Muscle layer of duodenum (tissue), 2 donors: ENCODE measurements at regions not wholly inside any gene's neighbourhood (a gene's known extent, or its start where the extent isn't known, plus 50 kb on each side); places are given as distances from the start of the nearest gene placed in this dataset.
"Not testable (repeated sequence)": the region's sequence is repeated elsewhere in the genome, so short reads cannot be mapped to it uniquely, and the experiment has no call there.

Experiments used
- H3K27ac ChIP-seq: one replicate; pipeline ENCODE4 v1.7.0; 2013; ENCODE audit warnings: mild to moderate bottlenecking, low read length
- H3K27me3 ChIP-seq: one replicate; pipeline ENCODE4 v1.7.0; 2013; ENCODE audit warnings: low read depth, mild to moderate bottlenecking, control low read depth, low read length
- H3K36me3 ChIP-seq, 2 donors: one replicate each; pipeline ENCODE4 v1.7.0; 2013; ENCODE audit warnings: low read length in 2 of 2, control low read depth in 1 of 2, mild to moderate bottlenecking in 1 of 2; ENCODE audit not compliant: insufficient read depth in 2 of 2, control insufficient read depth in 1 of 2
- H3K4me1 ChIP-seq, 2 donors: one replicate each; pipeline ENCODE4 v1.7.0; 2013; ENCODE audit warnings: low read length in 2 of 2, mild to moderate bottlenecking in 2 of 2, control low read depth in 1 of 2, moderate library complexity in 1 of 2; ENCODE audit not compliant: insufficient read depth in 2 of 2, control insufficient read depth in 1 of 2
- H3K4me3 ChIP-seq, 2 donors: one replicate each; pipeline ENCODE4 v1.7.0; 2013; ENCODE audit warnings: low read length in 2 of 2, low read depth in 1 of 2, mild to moderate bottlenecking in 1 of 2
- H3K9me3 ChIP-seq, 2 donors: one replicate each; pipeline ENCODE4 v1.7.0; 2013; ENCODE audit warnings: low read length in 2 of 2, control low read depth in 1 of 2, mild to moderate bottlenecking in 1 of 2; ENCODE audit not compliant: control insufficient read depth in 1 of 2
- donor health status: healthy.

DNA sequence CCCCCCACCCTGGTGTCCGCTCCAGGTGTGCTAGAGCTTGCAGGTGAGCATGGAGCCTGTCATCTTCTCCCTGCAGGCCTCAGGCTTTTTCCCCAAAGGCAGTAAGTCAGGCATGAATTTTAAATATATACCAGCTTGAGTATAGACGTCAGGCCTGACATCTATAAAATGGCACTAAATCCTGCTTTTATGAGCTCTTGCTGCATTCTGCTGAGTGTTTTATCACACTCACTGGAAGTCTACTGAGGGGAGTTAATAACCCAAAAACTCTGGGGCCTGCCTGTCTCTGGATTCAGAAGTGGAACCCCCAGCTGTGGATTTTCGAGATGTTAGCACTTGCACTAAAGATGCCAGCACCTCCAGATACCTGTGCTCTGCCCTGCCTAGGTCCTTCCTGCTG is 133.4 kb upstream of the TOP1 start:
- Histone ChIP-seq H3K9me3 (no peaks in the 10 kb centered on the region), H3K4me3 (no peak overlapping the region), H3K36me3 (no peaks in the 10 kb centered on the region), H3K27ac (no peak overlapping the region), H3K4me1 (peaks cover 0 to 7% of the 10 kb centered on the region in 2 donors), H3K27me3 (no peaks in the 10 kb centered on the region)

DNA sequence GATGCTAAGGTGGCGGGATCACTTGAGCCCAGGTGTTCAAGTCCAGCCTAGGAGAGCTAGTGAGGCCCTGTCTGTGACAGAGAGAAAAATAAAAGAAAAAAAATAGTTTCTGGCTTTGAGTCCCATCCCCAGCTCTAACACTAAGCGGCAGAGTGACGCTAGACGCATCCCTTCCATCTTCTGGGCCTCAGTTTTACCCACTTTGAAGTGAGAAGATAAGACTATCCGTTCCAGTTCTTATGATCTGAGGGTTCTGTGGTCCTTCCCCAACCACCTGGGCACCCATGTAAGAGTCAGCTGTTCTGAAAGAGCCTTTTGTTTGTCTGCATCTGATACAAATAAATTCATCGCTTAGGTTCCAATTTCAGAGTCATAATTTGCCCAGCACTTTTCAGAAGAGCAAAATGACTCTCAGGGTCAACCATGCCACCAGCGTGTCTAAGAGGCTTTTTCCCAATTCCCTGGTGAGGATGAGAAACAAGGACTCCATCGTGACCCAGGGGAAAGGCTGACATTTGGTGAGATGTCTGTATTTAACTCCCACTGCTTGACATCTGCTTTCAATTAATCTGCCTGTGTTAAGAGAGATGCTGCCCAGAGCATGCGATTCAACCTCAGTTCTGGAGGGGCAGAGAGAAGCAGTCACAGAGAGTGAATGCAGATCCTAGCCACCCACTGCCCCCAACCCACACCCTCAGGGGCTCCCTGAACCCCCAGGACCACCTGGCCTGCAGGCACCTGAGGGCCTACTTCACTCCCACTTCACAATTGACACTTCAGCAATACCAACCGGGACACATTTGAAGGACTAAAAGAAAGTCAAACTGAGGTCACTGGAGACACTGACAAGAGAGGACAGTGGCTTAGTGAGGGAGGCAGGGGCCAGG is 131.6 kb upstream of the TOP1 start:
- Histone ChIP-seq H3K27me3 (no peaks in the 10 kb centered on the region), H3K36me3 (no peaks in the 10 kb centered on the region), H3K4me1 (peaks cover 0 to 7% of the 10 kb centered on the region in 2 donors), H3K27ac (no peak overlapping the region), H3K9me3 (no peaks in the 10 kb centered on the region), H3K4me3 (no peak overlapping the region)

- H3K4me3 ChIP-seq: no peak overlapping the region
- no peaks in the 10 kb centered on the region for H3K4me1 ChIP-seq
- H3K36me3 ChIP-seq: no peaks in the 10 kb centered on the region
- H3K27ac ChIP-seq: no peak overlapping the region
- H3K9me3 ChIP-seq: no peaks in the 10 kb centered on the region
- no peaks in the 10 kb centered on the region for H3K27me3 ChIP-seq
Measured at GRCh38 chr20:40899344-40899743, 129.3 kb upstream of the TOP1 start.

GRCh38 chr20:40900666-40901215 is 127.9 kb upstream of the TOP1 start:
- Histone ChIP-seq H3K9me3 (peaks cover 0 to under 1% of the 10 kb centered on the region in 2 donors), H3K36me3 (no peaks in the 10 kb centered on the region), H3K4me1 (no peaks in the 10 kb centered on the region), H3K27ac (no peak overlapping the region), H3K27me3 (no peaks in the 10 kb centered on the region), H3K4me3 (no peak overlapping the region)

DNA sequence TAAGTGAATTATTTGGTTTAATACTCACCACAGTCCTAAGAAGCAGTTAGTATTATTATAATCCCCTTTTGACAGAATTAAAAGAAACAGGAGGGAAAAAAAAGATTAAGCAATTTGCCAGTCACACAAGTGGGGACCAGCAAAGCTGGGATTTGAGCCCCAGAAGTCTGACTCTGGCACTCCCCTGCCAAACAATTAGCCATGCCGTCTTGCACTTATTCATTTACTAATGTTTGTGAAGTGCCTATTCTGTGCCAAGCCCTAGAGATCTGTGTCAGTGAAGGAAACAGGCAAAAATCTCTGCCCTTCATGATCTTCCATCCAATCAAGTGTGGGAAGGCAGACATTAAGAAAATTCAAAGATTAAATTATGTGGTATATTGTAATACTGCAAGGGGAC is 126.0 kb upstream of the TOP1 start:
- H3K9me3 ChIP-seq: peaks cover 0 to 2% of the 10 kb centered on the region in 2 donors
- no peak overlapping the region for H3K4me3 ChIP-seq
- H3K27me3 ChIP-seq: no peaks in the 10 kb centered on the region
- no peaks in the 10 kb centered on the region for H3K36me3 ChIP-seq
- no peak overlapping the region for H3K27ac ChIP-seq
- no peaks in the 10 kb centered on the region for H3K4me1 ChIP-seq

DNA sequence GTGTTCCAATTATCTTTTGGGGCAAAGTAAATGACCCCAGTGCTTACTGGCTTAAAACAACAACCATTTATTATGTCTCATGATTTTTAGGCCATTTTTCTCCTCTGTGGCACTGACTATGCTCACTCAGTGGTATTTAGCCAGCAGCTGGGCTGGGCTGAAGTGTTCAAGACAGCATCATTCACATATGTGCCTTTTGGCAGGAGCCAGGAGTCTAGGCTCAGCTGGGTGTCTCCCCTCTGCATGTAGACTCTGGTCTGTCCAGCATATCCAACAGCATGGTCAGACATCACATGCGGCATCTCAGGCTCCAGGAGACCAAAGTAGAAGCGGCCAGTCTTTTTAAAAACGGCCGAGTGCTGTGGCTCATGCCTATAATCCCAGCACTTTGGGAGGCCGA is 120.3 kb upstream of the TOP1 start:
- H3K4me1 ChIP-seq: no peaks in the 10 kb centered on the region
- no peak overlapping the region for H3K4me3 ChIP-seq
- H3K36me3 ChIP-seq: no peaks in the 10 kb centered on the region
- H3K9me3 ChIP-seq: peaks cover 0 to 2% of the 10 kb centered on the region in 2 donors
- no peaks in the 10 kb centered on the region for H3K27me3 ChIP-seq
- no peak overlapping the region for H3K27ac ChIP-seq

GRCh38 chr20:40909489-40909888 is 119.1 kb upstream of the TOP1 start:
- not testable (repeated sequence) for H3K36me3 ChIP-seq, H3K4me3 ChIP-seq, H3K9me3 ChIP-seq, H3K27me3 ChIP-seq, H3K27ac ChIP-seq, H3K4me1 ChIP-seq

- not testable (repeated sequence) for H3K27me3 ChIP-seq, H3K4me3 ChIP-seq, H3K27ac ChIP-seq, H3K9me3 ChIP-seq, H3K4me1 ChIP-seq, H3K36me3 ChIP-seq
Measured at GRCh38 chr20:40910436-40910835, 118.2 kb upstream of the TOP1 start.

GRCh38 chr20:40911152-40911551 is 117.5 kb upstream of the TOP1 start:
- not testable (repeated sequence) for H3K27ac ChIP-seq, H3K4me3 ChIP-seq, H3K4me1 ChIP-seq, H3K36me3 ChIP-seq, H3K27me3 ChIP-seq, H3K9me3 ChIP-seq

- Histone ChIP-seq H3K4me3 (no peak overlapping the region), H3K9me3 (no peaks in the 10 kb centered on the region), H3K36me3 (no peaks in the 10 kb centered on the region), H3K27me3 (no peaks in the 10 kb centered on the region), H3K4me1 (no peaks in the 10 kb centered on the region), H3K27ac (no peak overlapping the region)
Measured at GRCh38 chr20:40913224-40914185, 115.1 kb upstream of the TOP1 start.

DNA sequence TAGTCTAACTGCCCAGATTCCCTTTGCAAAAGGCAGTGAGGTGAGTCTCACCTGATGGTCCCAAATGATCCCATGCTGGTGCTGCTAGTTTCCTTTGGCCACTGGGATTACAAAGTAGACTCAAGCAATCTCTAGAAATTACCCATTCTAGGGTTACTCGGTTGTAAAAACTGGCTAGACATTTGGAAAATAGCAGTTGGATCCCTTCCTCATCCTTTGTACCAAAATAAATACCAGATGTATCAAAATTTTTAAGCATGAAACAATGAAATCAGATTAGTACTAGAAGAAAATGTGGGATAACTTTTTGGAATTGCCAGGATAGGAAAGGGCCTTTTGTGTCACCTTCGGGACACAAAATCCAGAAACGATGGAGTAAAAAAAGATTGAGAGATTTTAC is 112.9 kb upstream of the TOP1 start:
- H3K27ac ChIP-seq: no peak overlapping the region
- no peak overlapping the region for H3K4me3 ChIP-seq
- H3K36me3 ChIP-seq: no peaks in the 10 kb centered on the region
- H3K9me3 ChIP-seq: no peaks in the 10 kb centered on the region
- no peaks in the 10 kb centered on the region for H3K27me3 ChIP-seq
- no peaks in the 10 kb centered on the region for H3K4me1 ChIP-seq
